ENCODE measurements at regions not wholly inside any gene's neighbourhood (a gene's known extent, or its start where the extent isn't known, plus 50 kb on each side); places are given as distances from the start of the nearest gene placed in this dataset.
A peak's percentile ranks its signal among the peaks of the same experiment; 100 is the strongest.

DNA sequence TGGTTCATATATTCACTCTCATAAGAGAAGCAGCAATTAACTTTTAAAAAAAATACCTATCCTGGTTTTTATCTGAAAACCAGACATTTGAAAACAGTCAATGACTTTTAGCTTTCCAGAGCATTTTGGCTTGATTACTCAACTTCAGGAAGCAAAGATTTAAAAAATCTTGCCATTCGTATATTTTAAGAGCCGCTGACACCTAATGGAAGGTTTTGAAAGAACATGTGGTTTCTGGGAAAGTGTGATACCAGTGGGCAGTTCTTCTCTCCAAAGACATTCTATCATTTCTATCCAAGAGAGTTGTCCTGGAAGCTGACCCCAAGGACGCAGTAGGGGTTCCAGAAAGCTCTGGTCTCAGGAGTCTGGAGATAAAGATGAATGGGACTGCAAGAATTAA lies 234.7 kb downstream of the TTC32 start:
- no peak for TF ChIP-seq SP1 (IDR thresholded peaks at IDR 0.05)
- TF ChIP-seq NFRKB (IDR thresholded peaks at IDR 0.05): no peak
- TF ChIP-seq ZNF384 (IDR thresholded peaks at IDR 0.05): 0 out of 2 replicates have a peak, but pooled peaks have one; percentile 2
- TF ChIP-seq FOXM1 (IDR thresholded peaks at IDR 0.05; ENCODE audit: borderline replicate concordance): no peak
